MM.1S (cell line): ENCODE measurements at regions not wholly inside any gene's neighbourhood (a gene's known extent, or its start where the extent isn't known, plus 50 kb on each side); places are given as distances from the start of the nearest gene placed in this dataset.

Experiments
- DNase-seq: peaks from one replicate; pipeline ENCODE4 v3.0.0-alpha.2; 2015
- H2AFZ ChIP-seq: fragments of 300-600 bp; sonication (generic); 2 replicates; pipeline ENCODE4 v1.6.0; 2016; ENCODE audit warnings: antibody characterized with exemption, low read length
- H3F3A ChIP-seq: fragments of 300-600 bp; sonication (generic); 2 replicates; pipeline ENCODE4 v1.6.1; 2016; ENCODE audit warnings: mild to moderate bottlenecking, antibody characterized with exemption, low read length, moderate library complexity, mixed read lengths; ENCODE audit not compliant: insufficient read depth
- H3K27ac ChIP-seq: fragments of 300-600 bp; sonication (generic); 2 replicates; pipeline ENCODE4 v1.5.1; 2016; ENCODE audit warnings: mild to moderate bottlenecking, low read length
- H3K27me3 ChIP-seq: fragments of 300-600 bp; sonication (generic); replicated peaks from 2 replicates; pipeline ENCODE4 v1.6.0; 2016; ENCODE audit warnings: low read length; ENCODE audit not compliant: insufficient read depth
- H3K36me3 ChIP-seq: fragments of 300-600 bp; sonication (generic); replicated peaks from 2 replicates; pipeline ENCODE4 v1.6.1; 2016; ENCODE audit warnings: mild to moderate bottlenecking, low read length, mixed read lengths; ENCODE audit not compliant: insufficient read depth
- H3K4me1 ChIP-seq: fragments of 300-600 bp; sonication (generic); 2 replicates; pipeline ENCODE4 v1.6.1; 2016; ENCODE audit warnings: low read length, mixed read lengths
- H3K4me2 ChIP-seq: fragments of 300-600 bp; sonication (generic); 2 replicates; pipeline ENCODE4 v1.6.0; 2016; ENCODE audit warnings: low read depth, low read length
- H3K4me3 ChIP-seq: fragments of 300-600 bp; sonication (generic); 2 replicates; pipeline ENCODE4 v1.5.1; 2016; ENCODE audit warnings: low read length, mixed read lengths
- H3K79me2 ChIP-seq: fragments of 300-600 bp; sonication (generic); 2 replicates; pipeline ENCODE4 v1.6.1; 2016; ENCODE audit warnings: mixed run types, low read length, mixed read lengths
- H3K9ac ChIP-seq: fragments of 300-600 bp; sonication (generic); 2 replicates; pipeline ENCODE4 v1.6.1; 2016; ENCODE audit warnings: low read length, mixed read lengths
- H3K9me2 ChIP-seq: fragments of 300-600 bp; sonication (generic); replicated peaks from 2 replicates; pipeline ENCODE4 v1.6.1; 2016; ENCODE audit warnings: mild to moderate bottlenecking, low read length, mixed read lengths; ENCODE audit not compliant: insufficient read depth
- H3K9me3 ChIP-seq: fragments of 300-600 bp; sonication (generic); replicated peaks from 2 replicates; pipeline ENCODE4 v1.6.1; 2016; ENCODE audit warnings: mild to moderate bottlenecking, low read length, mixed read lengths; ENCODE audit not compliant: insufficient read depth
- H4K20me1 ChIP-seq: fragments of 300-600 bp; sonication (generic); 2 replicates; pipeline ENCODE4 v1.6.1; 2016; ENCODE audit warnings: mild to moderate bottlenecking, low read length, moderate library complexity, mixed read lengths; ENCODE audit not compliant: insufficient read depth
- CTCF ChIP-seq: fragments of 300-600 bp; sonication (generic); IDR thresholded peaks from 2 replicates; pipeline ENCODE4 v1.5.1; 2016; ENCODE audit warnings: antibody characterized with exemption, low read length, mixed read lengths
- EZH2 ChIP-seq: fragments of 300-600 bp; sonication (generic); optimal IDR thresholded peaks from 2 replicates; pipeline ENCODE3; 2017; ENCODE audit warnings: low read depth, mild to moderate bottlenecking, antibody characterized with exemption, low read length, mixed read lengths
- EZH2phosphoT487 ChIP-seq: fragments of 300-600 bp; sonication (generic); IDR thresholded peaks from 2 replicates; pipeline ENCODE4 v1.6.1; 2018; ENCODE audit warnings: antibody characterized with exemption, low read length

DNA sequence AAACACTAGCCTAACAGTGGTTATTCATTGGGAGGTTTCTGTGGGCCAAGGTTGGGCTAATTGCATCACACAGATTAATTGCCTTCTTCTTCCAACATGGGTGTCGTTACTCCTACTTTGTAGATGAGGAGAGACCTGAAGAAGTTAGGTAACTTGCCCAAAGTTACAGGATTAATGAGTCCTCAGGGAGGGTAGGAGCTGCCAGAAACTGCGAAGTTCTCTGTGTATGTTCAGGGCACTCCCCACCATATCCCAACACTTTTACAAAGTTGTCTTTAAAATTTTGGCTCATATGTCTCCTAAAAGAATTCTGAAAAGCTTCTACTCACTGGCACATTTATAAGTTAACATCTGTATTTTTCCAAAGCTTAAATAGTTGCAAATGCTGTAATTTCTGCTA lies 323.5 kb upstream of the HSF2 start:
- Histone ChIP-seq H3K27me3 (no peaks in the 10 kb centered on the region), H2AFZ (no peak overlapping the region), H3F3A (no peaks in the 10 kb centered on the region), H3K79me2 (no peaks in the 10 kb centered on the region), H3K9me2 (no peaks in the 10 kb centered on the region), H3K4me2 (no peak overlapping the region), H3K4me1 (no peaks in the 10 kb centered on the region), H4K20me1 (no peaks in the 10 kb centered on the region), H3K36me3 (no peaks in the 10 kb centered on the region), H3K4me3 (no peak overlapping the region), H3K9me3 (no peaks in the 10 kb centered on the region), H3K27ac (no peak overlapping the region), H3K9ac (no peak overlapping the region)
- no peak for TF ChIP-seq EZH2phosphoT487
- TF ChIP-seq EZH2: no peak
- no peak for TF ChIP-seq CTCF
- no peak for DNase-seq

DNA sequence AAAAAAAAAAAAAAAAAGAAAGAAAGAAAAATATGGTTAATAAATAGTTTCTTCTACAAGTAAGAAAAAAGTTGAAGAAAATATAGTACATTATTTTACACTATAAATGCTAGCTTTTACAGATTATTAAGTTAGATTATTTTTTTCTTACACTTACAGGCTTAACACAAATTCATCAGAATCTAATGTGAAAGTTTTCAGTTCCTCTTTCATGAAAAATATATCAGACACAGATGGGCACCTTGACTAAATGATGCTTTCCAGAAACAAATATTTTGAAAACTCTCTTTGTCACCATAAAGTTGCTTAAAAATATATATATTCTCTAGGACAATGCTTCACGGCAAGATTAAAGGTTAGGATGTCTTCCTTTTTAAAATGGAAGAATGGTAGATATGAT lies 321.8 kb upstream of the HSF2 start:
- no peaks in the 10 kb centered on the region for H3K9me3 ChIP-seq
- TF ChIP-seq EZH2phosphoT487 (no peak), CTCF (no peak), EZH2 (no peak)
- no peak overlapping the region for H3K4me2 ChIP-seq
- H2AFZ ChIP-seq: no peak overlapping the region
- no peak for DNase-seq
- no peaks in the 10 kb centered on the region for H3K36me3 ChIP-seq
- no peaks in the 10 kb centered on the region for H3K4me1 ChIP-seq
- no peaks in the 10 kb centered on the region for H3K79me2 ChIP-seq
- no peak overlapping the region for H3K4me3 ChIP-seq
- H3K27me3 ChIP-seq: no peaks in the 10 kb centered on the region
- no peaks in the 10 kb centered on the region for H3F3A ChIP-seq
- H3K9ac ChIP-seq: no peak overlapping the region
- H3K27ac ChIP-seq: no peak overlapping the region
- no peaks in the 10 kb centered on the region for H3K9me2 ChIP-seq
- H4K20me1 ChIP-seq: no peaks in the 10 kb centered on the region

DNA sequence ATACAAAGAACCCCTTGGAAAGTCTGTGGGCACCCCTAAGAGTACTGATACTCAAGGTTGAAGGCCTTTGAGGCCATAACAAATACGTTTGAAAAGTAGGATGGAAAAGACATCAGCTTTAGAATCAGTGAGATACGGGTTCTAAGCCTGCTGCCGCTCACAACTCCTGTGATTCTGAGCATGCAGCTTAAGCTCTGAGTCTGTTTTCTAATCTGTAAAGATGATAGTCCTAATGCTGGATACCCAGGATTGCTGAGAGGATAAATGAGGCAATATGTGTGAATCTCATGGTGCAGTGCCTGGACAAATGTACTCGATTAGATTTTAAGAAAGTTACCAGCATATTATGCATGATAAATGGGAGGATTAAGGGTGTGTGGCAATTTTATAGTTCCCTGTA lies 321.0 kb upstream of the HSF2 start:
- Histone ChIP-seq H3K4me3 (no peak overlapping the region), H2AFZ (no peak overlapping the region), H3K9ac (no peak overlapping the region), H3K4me2 (no peak overlapping the region), H3F3A (no peaks in the 10 kb centered on the region), H3K4me1 (no peaks in the 10 kb centered on the region), H3K9me3 (no peaks in the 10 kb centered on the region), H3K27ac (no peak overlapping the region), H3K79me2 (no peaks in the 10 kb centered on the region), H3K36me3 (no peaks in the 10 kb centered on the region), H3K27me3 (no peaks in the 10 kb centered on the region), H3K9me2 (no peaks in the 10 kb centered on the region), H4K20me1 (no peaks in the 10 kb centered on the region)
- TF ChIP-seq EZH2phosphoT487: no peak
- no peak for TF ChIP-seq CTCF
- no peak for TF ChIP-seq EZH2
- no peak for DNase-seq
